Epidermal melanocyte (primary cell): ENCODE measurements at regions not wholly inside any gene's neighbourhood (a gene's known extent, or its start where the extent isn't known, plus 50 kb on each side); places are given as distances from the start of the nearest gene placed in this dataset.
"Not testable (repeated sequence)": the region's sequence is repeated elsewhere in the genome, so short reads cannot be mapped to it uniquely, and the experiment has no call there.

Source experiments
- DNase-seq: peaks from one replicate; pipeline ENCODE4 v3.0.0; 2011; ENCODE audit warnings: low spot score; ENCODE audit not compliant: insufficient read length

- DNase-seq, result no peak
Measured at GRCh38 chr17:71501711-71502110, 619.1 kb upstream of the SOX9 start.

- DNase-seq, result no peak
Measured at GRCh38 chr17:71502443-71502842, 618.4 kb upstream of the SOX9 start.

GRCh38 chr17:71503710-71504465 is 616.9 kb upstream of the SOX9 start:
- no peak for DNase-seq

GRCh38 chr17:71505200-71505599 is 615.6 kb upstream of the SOX9 start:
- no peak for DNase-seq

- DNase-seq, result no peak
Measured at GRCh38 chr17:71505981-71506380, 614.8 kb upstream of the SOX9 start.

- no peak for DNase-seq
Measured at GRCh38 chr17:71511266-71511995, 609.4 kb upstream of the SOX9 start.

GRCh38 chr17:71513725-71514124 is 607.1 kb upstream of the SOX9 start:
- DNase-seq, result not testable (repeated sequence)

- no peak for DNase-seq
Measured at GRCh38 chr17:71516149-71516548, 604.7 kb upstream of the SOX9 start.

- DNase-seq, result no peak
Measured at GRCh38 chr17:71519285-71519684, 601.5 kb upstream of the SOX9 start.

GRCh38 chr17:71521724-71522123 is 599.1 kb upstream of the SOX9 start:
- DNase-seq, result no peak

- DNase-seq, result no peak
Measured at GRCh38 chr17:71522383-71522782, 598.4 kb upstream of the SOX9 start.

GRCh38 chr17:71527311-71527710 is 593.5 kb upstream of the SOX9 start:
- no peak for DNase-seq

- no peak for DNase-seq
Measured at GRCh38 chr17:71528210-71528609, 592.6 kb upstream of the SOX9 start.

- no peak for DNase-seq
Measured at GRCh38 chr17:71530248-71530647, 590.6 kb upstream of the SOX9 start.

- DNase-seq, result no peak
Measured at GRCh38 chr17:71535321-71535720, 585.5 kb upstream of the SOX9 start.

GRCh38 chr17:71546419-71546818 is 574.4 kb upstream of the SOX9 start:
- DNase-seq, result no peak

GRCh38 chr17:71547904-71548303 is 572.9 kb upstream of the SOX9 start:
- DNase-seq, result no peak

- no peak for DNase-seq
Measured at GRCh38 chr17:71548540-71549190, 572.2 kb upstream of the SOX9 start.

- no peak for DNase-seq
Measured at GRCh38 chr17:71550675-71551074, 570.1 kb upstream of the SOX9 start.

- no peak for DNase-seq
Measured at GRCh38 chr17:71553381-71553780, 567.4 kb upstream of the SOX9 start.

- no peak for DNase-seq
Measured at GRCh38 chr17:71558901-71559300, 561.9 kb upstream of the SOX9 start.

GRCh38 chr17:71572343-71572742 is 548.5 kb upstream of the SOX9 start:
- DNase-seq, result no peak
